ENCODE measurements at regions not wholly inside any gene's neighbourhood (a gene's known extent, or its start where the extent isn't known, plus 50 kb on each side); places are given as distances from the start of the nearest gene placed in this dataset.

DNA sequence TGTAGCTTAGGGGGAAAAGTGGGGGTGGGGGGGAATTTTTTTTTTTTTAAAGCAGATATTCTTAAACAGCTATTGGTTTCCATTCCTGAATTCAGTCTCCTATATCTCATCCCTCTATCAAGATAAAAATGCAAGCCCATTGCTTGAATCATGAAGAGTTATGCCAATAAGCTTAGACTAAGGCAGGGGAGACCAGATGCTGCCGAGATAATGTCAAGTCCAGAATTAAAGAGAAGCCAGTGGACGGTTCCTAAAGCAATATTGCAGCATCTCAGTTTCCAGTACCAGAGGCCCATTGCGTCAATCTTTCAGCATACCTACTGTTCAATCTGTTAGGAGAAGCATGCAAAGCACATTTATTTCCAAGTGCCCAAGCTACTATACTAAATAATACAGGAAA, 309.4 kb downstream of the BARHL2 start:
- no peak overlapping the region for H2BK5ac ChIP-seq (ENCODE audit: insufficient read length, low read length)
- Mint-ChIP-seq H3K9me3 (no peaks in the 10 kb centered on the region), H3K36me3 (ENCODE audit: insufficient read depth in 1 of 3, low read depth in 3 of 3) (no peaks in the 10 kb centered on the region), H3K4me1 (peaks cover 4 to 6% of the 10 kb centered on the region in 2 experiments; a peak in 3 of 4 replicates), H3K4me3 (no peak overlapping the region), H3K27ac (no peak overlapping the region), H3K27me3 (ENCODE audit: low read depth) (no peaks in the 10 kb centered on the region)
- H3K79me1 ChIP-seq (ENCODE audit: insufficient read depth, low read depth, low read length, poor library complexity, severe bottlenecking): no peaks in the 10 kb centered on the region
- no peak overlapping the region for H2BK12ac ChIP-seq (ENCODE audit: insufficient read length, low read depth, low read length)
- H2BK15ac ChIP-seq (ENCODE audit: low read depth, low read length): no peak overlapping the region
- no peak overlapping the region for H2AFZ ChIP-seq (ENCODE audit: low read length)
- no peak overlapping the region for H3K56ac ChIP-seq (ENCODE audit: insufficient read length, low read depth, low read length)
- DNase-seq: no peak
- no peak overlapping the region for H3K4me2 ChIP-seq (ENCODE audit: insufficient read depth, insufficient read length, low read length)
- no peak overlapping the region for H2BK20ac ChIP-seq (ENCODE audit: low read depth, low read length, poor library complexity, severe bottlenecking)
- no peak overlapping the region for H3K27ac ChIP-seq (ENCODE audit: insufficient read length, low read depth, low read length)
- H3K27me3 ChIP-seq (ENCODE audit: insufficient read depth, low read length): no peaks in the 10 kb centered on the region
- H4K91ac ChIP-seq (ENCODE audit: insufficient read length, low read depth, low read length): no peak overlapping the region
- no peak overlapping the region for H3K23ac ChIP-seq (ENCODE audit: insufficient read length, low read depth, low read length)
- H3K9me3 ChIP-seq (ENCODE audit: control insufficient read depth, low read depth, low read length): no peaks in the 10 kb centered on the region
- H2AK5ac ChIP-seq (ENCODE audit: insufficient read length, low read length): no peak overlapping the region
- H3K23me2 ChIP-seq (ENCODE audit: insufficient read length, low read depth, low read length, poor library complexity, severe bottlenecking): no peaks in the 10 kb centered on the region
- H4K8ac ChIP-seq (replicated peaks; ENCODE audit: insufficient read length, low read depth, low read length): no peak overlapping the region
- no peaks in the 10 kb centered on the region for H4K20me1 ChIP-seq (ENCODE audit: control insufficient read depth, insufficient read depth, insufficient read length)
- no peak overlapping the region for H3K9ac ChIP-seq (ENCODE audit: extremely low read depth, insufficient read length, low read length)
- no peak overlapping the region for H3T11ph ChIP-seq (ENCODE audit: low read length)
- H4K5ac ChIP-seq (ENCODE audit: insufficient read length, low read depth, low read length): no peak overlapping the region
- no peak overlapping the region for H3K18ac ChIP-seq (ENCODE audit: insufficient read length, low read depth, low read length)
- no peaks in the 10 kb centered on the region for H3K79me2 ChIP-seq (ENCODE audit: insufficient read depth, low read length)
- no CpG with 5 or more reads among the region's 3 CpGs for WGBS (ENCODE audit: extremely low coverage, insufficient read length, low lambda C conversion rate)
- H3K4me1 ChIP-seq (ENCODE audit: insufficient read depth, low read length): 0 out of 2 replicates have a peak, but pooled peaks cover 2% of the 10 kb centered on the region
- H2BK120ac ChIP-seq (ENCODE audit: low read depth, low read length, poor library complexity, severe bottlenecking): no peak overlapping the region
- H3K4ac ChIP-seq (ENCODE audit: low read depth, low read length): no peak overlapping the region
- no peak overlapping the region for H3K14ac ChIP-seq (ENCODE audit: insufficient read depth, low read length)
- TF ChIP-seq, protein P1, sequence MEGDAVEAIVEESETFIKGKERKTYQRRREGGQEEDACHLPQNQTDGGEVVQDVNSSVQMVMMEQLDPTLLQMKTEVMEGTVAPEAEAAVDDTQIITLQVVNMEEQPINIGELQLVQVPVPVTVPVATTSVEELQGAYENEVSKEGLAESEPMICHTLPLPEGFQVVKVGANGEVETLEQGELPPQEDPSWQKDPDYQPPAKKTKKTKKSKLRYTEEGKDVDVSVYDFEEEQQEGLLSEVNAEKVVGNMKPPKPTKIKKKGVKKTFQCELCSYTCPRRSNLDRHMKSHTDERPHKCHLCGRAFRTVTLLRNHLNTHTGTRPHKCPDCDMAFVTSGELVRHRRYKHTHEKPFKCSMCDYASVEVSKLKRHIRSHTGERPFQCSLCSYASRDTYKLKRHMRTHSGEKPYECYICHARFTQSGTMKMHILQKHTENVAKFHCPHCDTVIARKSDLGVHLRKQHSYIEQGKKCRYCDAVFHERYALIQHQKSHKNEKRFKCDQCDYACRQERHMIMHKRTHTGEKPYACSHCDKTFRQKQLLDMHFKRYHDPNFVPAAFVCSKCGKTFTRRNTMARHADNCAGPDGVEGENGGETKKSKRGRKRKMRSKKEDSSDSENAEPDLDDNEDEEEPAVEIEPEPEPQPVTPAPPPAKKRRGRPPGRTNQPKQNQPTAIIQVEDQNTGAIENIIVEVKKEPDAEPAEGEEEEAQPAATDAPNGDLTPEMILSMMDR (conservative IDR thresholded peaks at IDR 0.05): no peak
